ENCODE measurements at regions not wholly inside any gene's neighbourhood (a gene's known extent, or its start where the extent isn't known, plus 50 kb on each side); places are given as distances from the start of the nearest gene placed in this dataset.

DNA sequence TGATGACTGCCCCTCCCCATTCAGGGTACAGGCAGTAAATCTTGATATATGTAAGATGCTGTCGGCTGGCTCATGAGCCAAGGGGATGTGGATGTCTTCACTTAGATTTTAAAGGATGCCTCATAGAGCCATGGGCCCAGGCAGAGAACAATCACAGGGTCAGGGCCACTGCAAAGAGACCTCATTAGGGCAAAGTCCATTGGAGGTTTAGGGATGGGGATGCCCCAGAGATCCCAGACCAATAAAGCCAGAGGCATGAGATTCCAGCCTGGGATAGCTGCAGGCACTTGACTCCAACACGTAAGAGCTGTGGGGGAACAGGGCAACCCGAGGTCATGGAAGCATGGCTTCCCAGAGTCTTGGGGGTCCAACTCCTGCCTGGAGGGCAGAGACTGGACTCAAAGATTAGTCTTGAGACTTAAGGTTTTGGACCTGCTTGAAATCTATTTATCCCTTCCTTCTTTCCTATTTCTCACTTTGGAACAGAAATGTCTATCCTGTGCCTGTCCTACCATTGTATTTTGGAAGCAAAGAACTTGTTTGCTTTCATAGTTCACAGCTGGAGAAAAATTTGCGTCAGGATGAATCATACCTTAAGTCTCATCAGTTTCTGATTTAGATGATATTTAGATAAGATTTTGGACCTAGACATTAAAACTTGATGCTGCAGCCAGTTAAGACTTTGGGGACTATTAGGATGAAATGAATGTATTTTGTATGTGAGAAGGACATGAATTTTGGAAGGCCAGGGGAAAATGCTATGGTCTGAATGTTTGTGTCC is 101.3 kb upstream of the ADRA1B start:
- 81% methylated on average over 4 of the region's 4 CpGs for WGBS
- no peak for DNase-seq (ENCODE audit: low spot score)
- Histone ChIP-seq H3K4me1 (ENCODE audit: control insufficient read depth in 4 of 4, insufficient read depth in 4 of 4, low read length in 3 of 4) (no peaks in the 10 kb centered on the region), H3K4me3 (ENCODE audit: low read depth in 1 of 3, low read length in 3 of 3) (no peak overlapping the region), H3K27ac (ENCODE audit: low read depth in 1 of 2, low read length in 2 of 2) (no peak overlapping the region), H3K36me3 (ENCODE audit: control insufficient read depth in 4 of 4, insufficient read depth in 3 of 4, low read depth in 1 of 4, low read length in 3 of 4) (no peaks in the 10 kb centered on the region), H3K9ac (ENCODE audit: low read depth in 1 of 2, low read length in 2 of 2) (no peak overlapping the region), H3K9me3 (ENCODE audit: control insufficient read depth in 4 of 4, low read length in 3 of 4) (no peaks in the 10 kb centered on the region), H3K27me3 (ENCODE audit: control insufficient read depth in 4 of 4, insufficient read depth in 4 of 4, low read length in 3 of 4) (no peaks in the 10 kb centered on the region)
- TF ChIP-seq, protein P1, sequence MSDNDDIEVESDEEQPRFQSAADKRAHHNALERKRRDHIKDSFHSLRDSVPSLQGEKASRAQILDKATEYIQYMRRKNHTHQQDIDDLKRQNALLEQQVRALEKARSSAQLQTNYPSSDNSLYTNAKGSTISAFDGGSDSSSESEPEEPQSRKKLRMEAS (IDR thresholded peaks at IDR 0.05): no peak
- TF ChIP-seq RXRA (IDR thresholded peaks at IDR 0.05) (no peak), JUND (IDR thresholded peaks at IDR 0.05) (no peak), HNF4A (conservative IDR thresholded peaks at IDR 0.05) (no peak), RAD21 (IDR thresholded peaks at IDR 0.05) (no peak)
- TF ChIP-seq, protein P2, sequence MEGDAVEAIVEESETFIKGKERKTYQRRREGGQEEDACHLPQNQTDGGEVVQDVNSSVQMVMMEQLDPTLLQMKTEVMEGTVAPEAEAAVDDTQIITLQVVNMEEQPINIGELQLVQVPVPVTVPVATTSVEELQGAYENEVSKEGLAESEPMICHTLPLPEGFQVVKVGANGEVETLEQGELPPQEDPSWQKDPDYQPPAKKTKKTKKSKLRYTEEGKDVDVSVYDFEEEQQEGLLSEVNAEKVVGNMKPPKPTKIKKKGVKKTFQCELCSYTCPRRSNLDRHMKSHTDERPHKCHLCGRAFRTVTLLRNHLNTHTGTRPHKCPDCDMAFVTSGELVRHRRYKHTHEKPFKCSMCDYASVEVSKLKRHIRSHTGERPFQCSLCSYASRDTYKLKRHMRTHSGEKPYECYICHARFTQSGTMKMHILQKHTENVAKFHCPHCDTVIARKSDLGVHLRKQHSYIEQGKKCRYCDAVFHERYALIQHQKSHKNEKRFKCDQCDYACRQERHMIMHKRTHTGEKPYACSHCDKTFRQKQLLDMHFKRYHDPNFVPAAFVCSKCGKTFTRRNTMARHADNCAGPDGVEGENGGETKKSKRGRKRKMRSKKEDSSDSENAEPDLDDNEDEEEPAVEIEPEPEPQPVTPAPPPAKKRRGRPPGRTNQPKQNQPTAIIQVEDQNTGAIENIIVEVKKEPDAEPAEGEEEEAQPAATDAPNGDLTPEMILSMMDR (IDR thresholded peaks at IDR 0.05; ENCODE audit: low read depth, low read length, missing input control): no peak

DNA sequence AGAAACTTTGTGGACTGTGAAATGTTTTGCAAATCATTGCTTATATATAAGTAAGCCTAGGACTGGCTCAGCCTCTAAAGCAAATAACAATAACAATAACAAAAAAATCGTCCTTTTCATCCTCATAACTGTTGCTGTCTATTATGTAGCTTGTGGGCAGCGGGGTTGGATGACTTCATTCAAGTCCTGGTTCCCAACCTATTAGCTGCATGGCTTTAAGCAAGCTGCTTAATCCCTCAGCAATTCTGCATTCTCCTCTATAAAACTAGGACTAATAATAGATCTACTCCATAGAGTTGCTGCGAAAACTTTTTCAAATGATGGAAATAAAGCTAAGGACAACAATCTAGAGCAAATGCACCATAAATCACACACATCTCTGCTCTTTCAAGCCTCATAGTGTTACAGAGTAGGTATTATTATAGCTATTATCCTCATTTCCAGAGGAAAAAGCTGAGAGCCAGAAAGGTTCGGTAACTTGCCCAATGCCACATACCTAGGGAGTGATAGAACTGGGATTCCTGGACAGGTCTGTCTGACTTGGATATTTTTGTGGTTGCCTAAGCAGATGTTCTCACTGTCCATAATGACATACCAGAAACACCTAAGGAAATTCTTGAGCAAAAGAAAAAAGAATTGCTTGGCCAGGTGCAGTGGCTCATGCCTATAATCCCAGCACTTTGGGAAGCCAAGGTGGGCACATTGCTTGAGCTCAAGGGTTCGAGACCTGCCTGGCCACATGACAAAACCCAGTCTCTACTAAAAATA is 98.8 kb upstream of the ADRA1B start:
- Histone ChIP-seq H3K9me3 (ENCODE audit: control insufficient read depth in 4 of 4, low read length in 3 of 4) (no peaks in the 10 kb centered on the region), H3K4me1 (ENCODE audit: control insufficient read depth in 4 of 4, insufficient read depth in 4 of 4, low read length in 3 of 4) (no peaks in the 10 kb centered on the region), H3K4me3 (ENCODE audit: low read depth in 1 of 3, low read length in 3 of 3) (no peak overlapping the region), H3K36me3 (ENCODE audit: control insufficient read depth in 4 of 4, insufficient read depth in 3 of 4, low read depth in 1 of 4, low read length in 3 of 4) (no peaks in the 10 kb centered on the region), H3K9ac (ENCODE audit: low read depth in 1 of 2, low read length in 2 of 2) (no peak overlapping the region), H3K27ac (ENCODE audit: low read depth in 1 of 2, low read length in 2 of 2) (no peak overlapping the region), H3K27me3 (ENCODE audit: control insufficient read depth in 4 of 4, insufficient read depth in 4 of 4, low read length in 3 of 4) (no peaks in the 10 kb centered on the region)
- no peak for DNase-seq (ENCODE audit: low spot score)
- WGBS: 76% methylated on average over 5 of the region's 5 CpGs
- TF ChIP-seq HNF4A (conservative IDR thresholded peaks at IDR 0.05) (no peak), JUND (IDR thresholded peaks at IDR 0.05) (no peak), YY1 (IDR thresholded peaks at IDR 0.05) (no peak), FOXA2 (IDR thresholded peaks at IDR 0.05) (no peak)
- TF ChIP-seq, protein P3, sequence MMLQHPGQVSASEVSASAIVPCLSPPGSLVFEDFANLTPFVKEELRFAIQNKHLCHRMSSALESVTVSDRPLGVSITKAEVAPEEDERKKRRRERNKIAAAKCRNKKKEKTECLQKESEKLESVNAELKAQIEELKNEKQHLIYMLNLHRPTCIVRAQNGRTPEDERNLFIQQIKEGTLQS (IDR thresholded peaks at IDR 0.05): no peak
- TF ChIP-seq, protein P4, sequence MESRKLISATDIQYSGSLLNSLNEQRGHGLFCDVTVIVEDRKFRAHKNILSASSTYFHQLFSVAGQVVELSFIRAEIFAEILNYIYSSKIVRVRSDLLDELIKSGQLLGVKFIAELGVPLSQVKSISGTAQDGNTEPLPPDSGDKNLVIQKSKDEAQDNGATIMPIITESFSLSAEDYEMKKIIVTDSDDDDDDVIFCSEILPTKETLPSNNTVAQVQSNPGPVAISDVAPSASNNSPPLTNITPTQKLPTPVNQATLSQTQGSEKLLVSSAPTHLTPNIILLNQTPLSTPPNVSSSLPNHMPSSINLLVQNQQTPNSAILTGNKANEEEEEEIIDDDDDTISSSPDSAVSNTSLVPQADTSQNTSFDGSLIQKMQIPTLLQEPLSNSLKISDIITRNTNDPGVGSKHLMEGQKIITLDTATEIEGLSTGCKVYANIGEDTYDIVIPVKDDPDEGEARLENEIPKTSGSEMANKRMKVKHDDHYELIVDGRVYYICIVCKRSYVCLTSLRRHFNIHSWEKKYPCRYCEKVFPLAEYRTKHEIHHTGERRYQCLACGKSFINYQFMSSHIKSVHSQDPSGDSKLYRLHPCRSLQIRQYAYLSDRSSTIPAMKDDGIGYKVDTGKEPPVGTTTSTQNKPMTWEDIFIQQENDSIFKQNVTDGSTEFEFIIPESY (IDR thresholded peaks at IDR 0.05): no peak
